Right kidney (tissue), 1 donor: ENCODE measurements at regions not wholly inside any gene's neighbourhood (a gene's known extent, or its start where the extent isn't known, plus 50 kb on each side); places are given as distances from the start of the nearest gene placed in this dataset.

Experiments
- DNase-seq: peaks from one replicate; pipeline ENCODE4 v3.0.0-alpha.2; 2016

GRCh38 chr14:26124896-26125438 is 472.9 kb downstream of the NOVA1 start:
- no peak for DNase-seq

GRCh38 chr14:26123459-26123858 is 474.4 kb downstream of the NOVA1 start:
- no peak for DNase-seq

DNA sequence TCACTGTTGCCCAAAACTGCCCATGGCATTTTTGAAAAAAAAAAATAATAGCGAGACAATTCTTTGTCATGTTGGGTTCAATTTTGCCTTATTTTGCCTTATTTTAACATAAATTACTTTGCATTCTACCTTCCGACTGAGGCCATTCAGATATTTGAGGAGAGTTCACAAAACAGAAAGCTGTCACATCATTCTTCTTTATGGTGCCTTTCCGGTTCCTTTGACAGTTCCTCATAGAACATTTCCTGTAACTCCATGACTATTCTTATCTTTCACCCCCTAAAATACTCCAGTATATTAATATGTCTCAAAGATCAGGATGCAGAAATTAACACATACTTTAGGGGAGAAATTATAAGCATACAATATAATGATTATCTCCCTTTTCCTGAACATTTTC is 476.7 kb downstream of the NOVA1 start:
- DNase-seq = no peak

- DNase-seq = no peak
Observed at GRCh38 chr14:26113911-26114640, 483.8 kb downstream of the NOVA1 start.

- no peak for DNase-seq
Observed at GRCh38 chr14:26104717-26105116, 493.1 kb downstream of the NOVA1 start.

GRCh38 chr14:26097852-26098251 is 500.0 kb downstream of the NOVA1 start:
- DNase-seq = no peak

DNA sequence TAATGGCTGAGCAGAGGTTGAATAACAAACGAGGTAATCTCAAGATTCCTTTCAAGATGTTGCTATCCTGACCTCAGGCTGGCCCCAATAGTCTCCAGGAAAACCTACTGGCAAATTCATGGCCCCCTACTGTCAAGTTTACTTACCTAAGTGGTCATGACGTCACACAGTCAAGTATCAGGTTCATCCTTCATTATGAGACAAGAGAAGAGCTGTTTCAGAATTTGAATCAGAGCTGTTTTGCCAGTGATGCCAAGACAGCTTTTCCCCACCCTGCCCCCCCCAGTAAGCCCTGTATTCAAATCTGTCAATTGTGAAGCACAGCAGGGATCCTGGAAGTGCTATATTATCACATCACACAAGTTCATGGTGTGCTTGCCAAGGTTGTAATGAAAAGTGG is 509.6 kb downstream of the NOVA1 start:
- no peak for DNase-seq

- no peak for DNase-seq
Observed at GRCh38 chr14:26081043-26081442, 516.8 kb downstream of the NOVA1 start.

- DNase-seq = no peak
Observed at GRCh38 chr14:26078561-26078960, 519.3 kb downstream of the NOVA1 start.

- DNase-seq = no peak
Observed at GRCh38 chr14:26074892-26075291, 522.9 kb downstream of the NOVA1 start.

- no peak for DNase-seq
Observed at GRCh38 chr14:26070443-26070842, 527.4 kb downstream of the NOVA1 start.

DNA sequence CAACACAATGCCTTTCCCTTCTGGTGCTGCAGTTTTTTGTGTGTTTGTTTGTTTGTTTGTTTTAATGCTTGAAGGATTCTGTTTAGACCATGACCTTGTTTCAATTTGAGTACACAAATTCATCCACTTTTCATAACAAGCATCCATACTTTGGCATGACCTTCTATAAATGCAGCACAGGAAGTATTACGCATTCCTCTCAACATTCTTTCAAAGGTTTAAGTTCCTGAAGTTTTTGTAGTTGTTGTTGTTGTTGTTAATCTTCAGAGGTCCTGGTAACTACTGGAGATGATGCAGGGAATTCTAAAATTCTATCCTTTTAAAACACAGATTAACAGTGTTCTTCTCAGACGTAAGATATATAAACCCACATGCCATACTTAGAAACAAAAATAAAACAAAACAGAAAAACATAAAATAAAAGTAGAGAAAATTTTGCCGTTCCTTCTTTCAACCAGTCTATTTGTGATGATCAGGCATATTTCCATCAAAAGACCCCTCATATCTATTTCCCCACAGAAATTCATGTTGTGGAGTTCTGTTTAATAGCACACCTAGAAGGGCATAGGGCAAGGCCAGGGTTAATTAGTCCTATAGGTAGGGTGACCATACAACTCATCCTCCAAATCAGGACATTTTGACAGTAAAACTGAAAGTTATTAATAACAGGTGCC is 529.9 kb downstream of the NOVA1 start:
- DNase-seq = no peak

GRCh38 chr14:26067341-26067740 is 530.5 kb downstream of the NOVA1 start:
- DNase-seq = no peak

DNA sequence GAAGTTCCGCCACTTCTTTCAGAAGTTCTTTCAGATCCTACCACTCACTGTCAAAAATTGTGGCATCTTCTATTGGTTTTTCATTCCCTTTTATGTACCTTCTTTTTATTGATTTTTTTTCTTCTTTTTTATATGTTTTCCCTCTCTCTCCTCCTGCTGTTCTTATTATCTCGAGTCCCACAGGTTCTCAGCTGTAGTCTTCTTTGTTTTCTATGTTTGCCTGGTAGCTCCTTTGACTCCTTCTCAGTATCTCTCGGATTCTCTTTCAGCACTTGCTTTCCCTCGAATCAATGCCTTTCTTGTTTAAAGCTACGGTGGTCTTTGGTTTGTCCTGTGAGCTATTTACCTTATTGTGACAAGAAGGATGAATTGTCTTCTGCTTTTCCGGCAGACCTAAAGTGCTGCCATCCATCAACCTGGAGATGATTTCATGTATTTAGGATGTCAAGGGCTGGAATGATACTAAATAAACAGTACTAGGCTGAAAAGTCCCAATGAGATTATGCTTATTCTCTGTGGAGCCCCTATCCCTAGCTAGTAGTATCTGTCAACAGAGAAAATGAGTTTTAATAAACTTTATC is 541.7 kb downstream of the NOVA1 start:
- no peak for DNase-seq

GRCh38 chr14:26032348-26032747 is 565.5 kb downstream of the NOVA1 start:
- no peak for DNase-seq

DNA sequence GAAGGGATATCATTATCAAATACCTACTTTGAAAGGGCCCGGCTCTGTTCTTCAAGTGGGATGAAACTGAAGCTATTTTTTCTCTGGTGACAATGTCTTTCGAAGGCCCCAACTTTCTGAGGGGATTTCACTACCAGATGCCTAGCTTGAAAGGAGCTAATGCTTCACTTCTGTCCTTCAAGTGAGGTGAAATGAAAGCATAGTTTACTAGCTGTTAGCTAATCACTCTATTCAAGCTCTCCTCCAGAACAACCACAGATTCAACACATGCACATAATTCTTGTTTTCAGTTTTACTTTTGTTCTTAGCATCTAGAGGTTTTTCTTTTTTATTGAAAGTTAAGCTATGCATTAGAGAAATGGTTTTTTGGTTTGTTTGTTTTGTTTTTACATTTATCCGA is 571.4 kb downstream of the NOVA1 start:
- no peak for DNase-seq

GRCh38 chr14:26023967-26024366 is 573.9 kb downstream of the NOVA1 start:
- no peak for DNase-seq

- no peak for DNase-seq
Observed at GRCh38 chr14:26021759-26022158, 576.1 kb downstream of the NOVA1 start.

- DNase-seq = no peak
Observed at GRCh38 chr14:26017270-26017669, 580.6 kb downstream of the NOVA1 start.

DNA sequence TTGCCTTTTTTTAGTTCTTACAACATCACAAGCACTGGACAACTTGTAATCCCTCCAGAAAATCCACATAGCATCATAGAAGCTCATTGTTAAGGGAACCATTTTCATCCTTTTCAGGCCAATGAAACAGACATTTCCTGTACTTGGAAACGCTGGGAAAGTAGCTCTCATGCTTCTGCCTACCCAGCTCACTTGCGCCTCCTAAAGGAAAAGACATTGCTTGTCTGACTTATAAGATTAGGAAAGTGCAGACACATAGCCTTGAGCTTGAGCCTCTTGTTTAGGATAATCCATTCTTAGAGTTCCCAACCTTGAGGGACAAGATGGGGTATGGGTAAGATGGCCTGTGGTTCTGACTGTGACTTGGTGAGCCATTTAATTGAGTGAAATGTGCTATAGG is 589.5 kb downstream of the NOVA1 start:
- no peak for DNase-seq

GRCh38 chr14:26004342-26004741 is 593.5 kb downstream of the NOVA1 start:
- no peak for DNase-seq

DNA sequence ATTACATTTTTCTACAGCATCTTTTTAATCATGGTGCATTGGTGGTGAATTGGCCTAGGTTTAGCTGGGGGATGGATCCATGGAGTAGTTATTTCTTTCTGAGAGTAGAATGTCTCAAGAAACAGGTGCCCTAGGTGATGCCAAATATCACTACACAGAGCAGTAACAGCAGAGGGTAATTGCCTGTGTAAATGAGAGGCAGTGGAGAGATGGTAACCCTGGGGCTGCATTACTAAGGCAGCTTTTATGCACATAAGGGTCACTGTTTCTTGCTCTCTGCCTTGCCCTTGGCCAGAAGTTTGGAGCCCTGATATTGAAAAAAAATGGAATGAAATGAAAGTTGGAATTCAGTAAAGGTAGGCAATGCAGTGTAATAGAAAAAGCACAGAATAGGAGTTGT is 604.0 kb downstream of the NOVA1 start:
- no peak for DNase-seq

- no peak for DNase-seq
Observed at GRCh38 chr14:25988536-25988935, 609.3 kb downstream of the NOVA1 start.

DNA sequence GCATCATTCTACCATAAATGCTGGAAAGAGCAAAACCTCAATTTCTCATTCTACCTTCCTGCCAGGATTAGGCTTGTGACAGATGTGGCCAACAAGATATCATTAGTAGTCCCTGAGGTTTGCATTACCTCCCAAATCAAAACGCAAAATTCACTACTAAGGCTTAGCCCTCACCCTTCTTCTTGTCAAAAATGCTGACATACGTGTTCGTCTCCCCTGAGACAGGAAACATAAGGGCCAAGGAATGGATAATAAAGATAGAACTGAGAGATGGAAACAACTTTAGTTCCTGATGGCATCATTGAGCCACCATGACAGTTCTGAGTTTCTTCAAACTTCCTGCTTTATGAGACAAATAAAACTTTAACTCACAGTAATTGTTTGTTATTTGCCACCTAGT is 642.1 kb downstream of the NOVA1 start:
- no peak for DNase-seq
